HG02981 (cell line): ENCODE measurements at regions not wholly inside any gene's neighbourhood (a gene's known extent, or its start where the extent isn't known, plus 50 kb on each side); places are given as distances from the start of the nearest gene placed in this dataset.

Experiments
- ATAC-seq: cut with Tn5 transposase; IDR thresholded peaks from one replicate; pipeline ENCODE4 v1.9.1; 2021; ENCODE audit warnings: mild to moderate bottlenecking, moderate library complexity; ENCODE audit not compliant: unreplicated experiment

GRCh38 chr14:40312296-40312695, 880.1 kb upstream of the FBXO33 start:
- ATAC-seq = no peak

- ATAC-seq = no peak
Measured at GRCh38 chr14:40309124-40309523, 876.9 kb upstream of the FBXO33 start.

- ATAC-seq = no peak
Measured at GRCh38 chr14:40308240-40308639, 876.0 kb upstream of the FBXO33 start.

GRCh38 chr14:40296821-40297220, 864.6 kb upstream of the FBXO33 start:
- ATAC-seq = no peak

- ATAC-seq = no peak
Measured at GRCh38 chr14:40292664-40293063, 860.4 kb upstream of the FBXO33 start.

- ATAC-seq = no peak
Measured at GRCh38 chr14:40282196-40282595, 850.0 kb upstream of the FBXO33 start.

- no peak for ATAC-seq
Measured at GRCh38 chr14:40280652-40281051, 848.4 kb upstream of the FBXO33 start.

GRCh38 chr14:40273417-40273816, 841.2 kb upstream of the FBXO33 start:
- ATAC-seq = no peak

GRCh38 chr14:40271480-40271879, 839.2 kb upstream of the FBXO33 start:
- no peak for ATAC-seq

- ATAC-seq = no peak
Measured at GRCh38 chr14:40269436-40269835, 837.2 kb upstream of the FBXO33 start.

- ATAC-seq = no peak
Measured at GRCh38 chr14:40268236-40268635, 836.0 kb upstream of the FBXO33 start.

- ATAC-seq = no peak
Measured at GRCh38 chr14:40265096-40265495, 832.9 kb upstream of the FBXO33 start.

GRCh38 chr14:40252817-40253447, 820.7 kb upstream of the FBXO33 start:
- no peak for ATAC-seq

GRCh38 chr14:40248671-40249070, 816.4 kb upstream of the FBXO33 start:
- ATAC-seq = no peak

- no peak for ATAC-seq
Measured at GRCh38 chr14:40240245-40240859, 808.1 kb upstream of the FBXO33 start.

- no peak for ATAC-seq
Measured at GRCh38 chr14:40232302-40232701, 800.1 kb upstream of the FBXO33 start.

GRCh38 chr14:40229676-40230075, 797.4 kb upstream of the FBXO33 start:
- ATAC-seq = no peak

GRCh38 chr14:40222996-40223395, 790.8 kb upstream of the FBXO33 start:
- no peak for ATAC-seq

GRCh38 chr14:40221428-40221827, 789.2 kb upstream of the FBXO33 start:
- ATAC-seq = no peak

- no peak for ATAC-seq
Measured at GRCh38 chr14:40219032-40219431, 786.8 kb upstream of the FBXO33 start.

GRCh38 chr14:40218282-40218941, 786.2 kb upstream of the FBXO33 start:
- no peak for ATAC-seq

- no peak for ATAC-seq
Measured at GRCh38 chr14:40216976-40217375, 784.7 kb upstream of the FBXO33 start.
